HCT116 (cell line): ENCODE measurements at regions not wholly inside any gene's neighbourhood (a gene's known extent, or its start where the extent isn't known, plus 50 kb on each side); places are given as distances from the start of the nearest gene placed in this dataset.

ENCODE experiments used
- CTCF ChIP-seq, 3 experiments: fragments of 200-600 bp in 1 of 3; sonication (generic) in 1 of 3; IDR thresholded peaks in 2 of 3; conservative IDR thresholded peaks in 1 of 3; 2 replicates each; pipeline ENCODE4 v1.5.1; 2012 to 2017; ENCODE audit warnings: low read depth in 2 of 3, low read length in 2 of 3, antibody characterized with exemption in 1 of 3, borderline replicate concordance in 1 of 3, control low read depth in 1 of 3, mild to moderate bottlenecking in 1 of 3, mixed read lengths in 1 of 3, mixed run types in 1 of 3, moderate library complexity in 1 of 3; ENCODE audit not compliant: insufficient read depth in 1 of 3
- EZH2 ChIP-seq: fragments of 200-600 bp; sonication (generic); IDR thresholded peaks from 2 replicates; pipeline ENCODE4 v1.6.1; 2017; ENCODE audit warnings: antibody characterized with exemption, mixed run types
- POLR2AphosphoS5 ChIP-seq: IDR thresholded peaks from 2 replicates; pipeline ENCODE4 v1.6.1; 2011; ENCODE audit warnings: mild to moderate bottlenecking, low read depth, low read length, moderate library complexity
- TF ChIP-seq, protein P1 (sequence below): IDR thresholded peaks from 2 replicates; pipeline ENCODE4 v1.6.1; 2012; ENCODE audit warnings: low read depth

- TF ChIP-seq EZH2 (no peak), CTCF (IDR thresholded peaks at IDR 0.05 in 2 of 3, conservative IDR thresholded peaks at IDR 0.05 in 1 of 3; ENCODE audit: borderline replicate concordance in 1 of 3, insufficient read depth in 1 of 3, low read depth in 2 of 3, low read length in 2 of 3) (no peak), POLR2AphosphoS5 (no peak)
- TF ChIP-seq, protein P1, sequence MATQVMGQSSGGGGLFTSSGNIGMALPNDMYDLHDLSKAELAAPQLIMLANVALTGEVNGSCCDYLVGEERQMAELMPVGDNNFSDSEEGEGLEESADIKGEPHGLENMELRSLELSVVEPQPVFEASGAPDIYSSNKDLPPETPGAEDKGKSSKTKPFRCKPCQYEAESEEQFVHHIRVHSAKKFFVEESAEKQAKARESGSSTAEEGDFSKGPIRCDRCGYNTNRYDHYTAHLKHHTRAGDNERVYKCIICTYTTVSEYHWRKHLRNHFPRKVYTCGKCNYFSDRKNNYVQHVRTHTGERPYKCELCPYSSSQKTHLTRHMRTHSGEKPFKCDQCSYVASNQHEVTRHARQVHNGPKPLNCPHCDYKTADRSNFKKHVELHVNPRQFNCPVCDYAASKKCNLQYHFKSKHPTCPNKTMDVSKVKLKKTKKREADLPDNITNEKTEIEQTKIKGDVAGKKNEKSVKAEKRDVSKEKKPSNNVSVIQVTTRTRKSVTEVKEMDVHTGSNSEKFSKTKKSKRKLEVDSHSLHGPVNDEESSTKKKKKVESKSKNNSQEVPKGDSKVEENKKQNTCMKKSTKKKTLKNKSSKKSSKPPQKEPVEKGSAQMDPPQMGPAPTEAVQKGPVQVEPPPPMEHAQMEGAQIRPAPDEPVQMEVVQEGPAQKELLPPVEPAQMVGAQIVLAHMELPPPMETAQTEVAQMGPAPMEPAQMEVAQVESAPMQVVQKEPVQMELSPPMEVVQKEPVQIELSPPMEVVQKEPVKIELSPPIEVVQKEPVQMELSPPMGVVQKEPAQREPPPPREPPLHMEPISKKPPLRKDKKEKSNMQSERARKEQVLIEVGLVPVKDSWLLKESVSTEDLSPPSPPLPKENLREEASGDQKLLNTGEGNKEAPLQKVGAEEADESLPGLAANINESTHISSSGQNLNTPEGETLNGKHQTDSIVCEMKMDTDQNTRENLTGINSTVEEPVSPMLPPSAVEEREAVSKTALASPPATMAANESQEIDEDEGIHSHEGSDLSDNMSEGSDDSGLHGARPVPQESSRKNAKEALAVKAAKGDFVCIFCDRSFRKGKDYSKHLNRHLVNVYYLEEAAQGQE = no peak
Observed at GRCh38 chr18:30852980-30853379, 189.6 kb downstream of the DSC3 start.
